CD4-positive, CD25-positive, alpha-beta regulatory T cell (primary cell): ENCODE measurements at regions not wholly inside any gene's neighbourhood (a gene's known extent, or its start where the extent isn't known, plus 50 kb on each side); places are given as distances from the start of the nearest gene placed in this dataset.
A peak's percentile ranks its signal among the peaks of the same experiment; 100 is the strongest.

ENCODE experiments used
- ATAC-seq, 2 donors: fragments of 150-1000 bp; cut with Tn5 transposase; one replicate each; pipeline ENCODE4 v1.10.0; 2021; ENCODE audit warnings: low read depth in 2 of 2, moderate number of reproducible peaks in 2 of 2, moderate library complexity in 1 of 2
- DNase-seq, 3 donors: peaks; one replicate each; pipeline versions ENCODE4 v3.0.0 to v3.0.0-alpha.2; 2012 to 2022; ENCODE audit warnings: mixed read lengths in 1 of 3
- H3K27ac ChIP-seq: one replicate; pipeline ENCODE4 v1.7.0; 2013; ENCODE audit warnings: mild to moderate bottlenecking, low read length; ENCODE audit not compliant: insufficient read depth, poor library complexity, severe bottlenecking
- H3K27me3 ChIP-seq: one replicate; pipeline ENCODE4 v1.7.0; 2013; ENCODE audit warnings: low read length; ENCODE audit not compliant: control insufficient read depth, insufficient read depth
- H3K36me3 ChIP-seq: one replicate; pipeline ENCODE4 v1.7.0; 2013; ENCODE audit warnings: mild to moderate bottlenecking, low read length, moderate library complexity; ENCODE audit not compliant: control insufficient read depth, insufficient read depth
- H3K4me1 ChIP-seq: 2 replicates; pipeline ENCODE4 v1.7.0; 2013; ENCODE audit warnings: mild to moderate bottlenecking, low read length; ENCODE audit not compliant: insufficient read depth, control insufficient read depth, poor library complexity, severe bottlenecking
- H3K4me3 ChIP-seq: one replicate; pipeline ENCODE4 v1.7.0; 2013; ENCODE audit warnings: low read depth, mild to moderate bottlenecking, low read length, moderate library complexity
- H3K9me3 ChIP-seq, 2 experiments: 1 replicate in 1 of 2; 2 replicates in 1 of 2; pipeline ENCODE4 v1.7.0; 2013; ENCODE audit warnings: low read length in 2 of 2, mild to moderate bottlenecking in 1 of 2, moderate library complexity in 1 of 2; ENCODE audit not compliant: control insufficient read depth in 2 of 2
- H3K27ac Mint-ChIP-seq, 3 donors: one replicate each; pipeline ENCODE4 v1.8.0; 2020 to 2022; ENCODE audit warnings: mild to moderate bottlenecking in 3 of 3, mixed read lengths in 3 of 3, moderate library complexity in 2 of 3
- H3K27me3 Mint-ChIP-seq: one replicate; pipeline ENCODE4 v1.8.0; 2022; ENCODE audit warnings: mild to moderate bottlenecking, mixed read lengths
- H3K36me3 Mint-ChIP-seq: one replicate; pipeline ENCODE4 v1.8.0; 2020; ENCODE audit warnings: mixed read lengths
- H3K4me1 Mint-ChIP-seq, 4 donors: one replicate each; pipeline ENCODE4 v1.8.0; 2020 to 2022; ENCODE audit warnings: mixed read lengths in 4 of 4, mild to moderate bottlenecking in 1 of 4
- H3K4me3 Mint-ChIP-seq, 4 donors: one replicate each; pipeline ENCODE4 v1.8.0; 2020 to 2022; ENCODE audit warnings: mild to moderate bottlenecking in 4 of 4, mixed read lengths in 4 of 4, moderate library complexity in 3 of 4
- H3K9me3 Mint-ChIP-seq, 7 donors: one replicate each; pipeline ENCODE4 v1.8.0; 2020 to 2022; ENCODE audit warnings: mixed read lengths in 7 of 7, mild to moderate bottlenecking in 3 of 7, moderate library complexity in 2 of 7

DNA sequence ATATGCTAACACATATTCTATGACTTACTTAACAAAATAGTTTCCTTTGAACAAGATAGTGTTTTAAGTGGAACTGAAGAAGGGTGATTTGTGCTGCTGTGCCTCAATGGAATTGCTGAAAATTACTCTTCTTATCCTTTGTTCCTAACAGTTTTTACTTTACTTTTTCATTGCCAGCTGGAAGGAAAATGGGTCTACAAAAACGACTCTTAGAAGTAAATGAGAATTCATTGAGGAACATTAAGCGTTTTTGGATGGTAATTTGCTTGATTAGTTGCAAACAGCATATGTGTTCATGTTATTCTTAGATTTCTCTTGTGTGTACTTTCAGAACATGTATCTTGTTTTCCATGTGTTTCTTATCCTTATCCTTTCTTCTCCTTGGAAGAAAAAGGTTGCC, 170.4 kb upstream of the VEGFC start:
- H3K27me3 Mint-ChIP-seq, result no peaks in the 10 kb centered on the region
- no peak overlapping the region for H3K27ac Mint-ChIP-seq
- Histone ChIP-seq H3K27ac (no peak overlapping the region), H3K4me1 (no peaks in the 10 kb centered on the region), H3K4me3 (no peak overlapping the region), H3K9me3 (no peaks in the 10 kb centered on the region), H3K36me3 (no peaks in the 10 kb centered on the region), H3K27me3 (no peaks in the 10 kb centered on the region)
- H3K4me1 Mint-ChIP-seq, result no peaks in the 10 kb centered on the region
- H3K4me3 Mint-ChIP-seq, result no peak overlapping the region
- DNase-seq, result no peak
- H3K36me3 Mint-ChIP-seq, result no peaks in the 10 kb centered on the region
- no peak for ATAC-seq
- peaks cover 0 to 2% (median 0%) of the 10 kb centered on the region in 7 donors for H3K9me3 Mint-ChIP-seq

DNA sequence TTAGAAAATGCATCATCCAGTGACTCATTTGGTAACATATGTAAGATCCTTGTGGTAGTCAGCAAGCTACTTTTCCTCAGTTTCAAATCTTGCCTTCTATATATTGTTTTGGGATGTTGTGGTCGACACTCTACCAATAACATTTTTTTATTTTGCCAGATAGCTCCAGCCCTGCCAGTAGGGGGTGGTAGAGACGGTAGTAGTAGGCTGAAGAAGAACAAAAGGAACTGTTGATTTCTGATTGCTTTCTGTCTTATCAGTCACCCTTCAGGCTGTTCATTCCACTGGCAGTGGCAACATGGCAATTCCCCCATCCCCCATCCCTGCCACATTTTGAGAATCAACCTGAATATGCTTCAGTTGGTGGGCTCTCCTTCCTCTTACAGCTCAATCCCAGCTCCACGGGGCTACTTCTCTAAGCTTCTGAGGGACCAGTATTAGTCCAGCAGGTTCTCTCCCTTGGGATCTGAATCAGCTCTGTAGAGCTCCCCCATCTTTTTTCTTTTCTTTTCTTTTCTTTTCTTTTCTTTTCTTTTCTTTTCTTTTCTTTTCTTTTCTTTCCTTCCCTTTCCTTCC, 171.5 kb upstream of the VEGFC start:
- Mint-ChIP-seq H3K9me3 (peaks cover 0 to 3% (median 0%) of the 10 kb centered on the region in 7 donors), H3K4me3 (no peak overlapping the region), H3K27ac (no peak overlapping the region), H3K4me1 (no peaks in the 10 kb centered on the region), H3K27me3 (no peaks in the 10 kb centered on the region), H3K36me3 (no peaks in the 10 kb centered on the region)
- ATAC-seq (no peak), DNase-seq (peak in 1 of 3 donors; percentile 6)
- no peaks in the 10 kb centered on the region for H3K27me3 ChIP-seq
- H3K9me3 ChIP-seq, result no peaks in the 10 kb centered on the region
- H3K27ac ChIP-seq, result no peak overlapping the region
- no peak overlapping the region for H3K4me3 ChIP-seq
- no peaks in the 10 kb centered on the region for H3K4me1 ChIP-seq
- no peaks in the 10 kb centered on the region for H3K36me3 ChIP-seq

DNA sequence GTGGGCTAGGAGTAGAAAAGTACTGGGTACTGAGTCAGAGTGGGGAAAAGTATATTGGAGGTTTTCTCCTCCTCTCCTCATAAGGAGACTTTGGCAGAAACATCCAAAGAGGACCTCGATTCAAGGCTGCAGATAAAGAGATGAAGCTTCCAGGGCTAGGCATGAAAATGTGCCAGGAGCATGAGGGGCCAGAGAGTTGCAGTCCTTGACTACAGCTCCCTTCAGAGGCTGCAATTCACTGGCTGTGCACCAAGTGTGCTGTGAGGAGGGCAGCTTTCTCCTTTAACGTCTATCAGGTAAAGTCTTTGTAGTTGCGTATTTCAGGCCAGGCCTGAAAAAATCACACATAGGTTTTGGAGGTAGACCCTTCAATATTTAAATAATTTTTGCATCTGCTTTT, 174.9 kb upstream of the VEGFC start:
- no peak overlapping the region for H3K27ac Mint-ChIP-seq
- DNase-seq, result no peak

DNA sequence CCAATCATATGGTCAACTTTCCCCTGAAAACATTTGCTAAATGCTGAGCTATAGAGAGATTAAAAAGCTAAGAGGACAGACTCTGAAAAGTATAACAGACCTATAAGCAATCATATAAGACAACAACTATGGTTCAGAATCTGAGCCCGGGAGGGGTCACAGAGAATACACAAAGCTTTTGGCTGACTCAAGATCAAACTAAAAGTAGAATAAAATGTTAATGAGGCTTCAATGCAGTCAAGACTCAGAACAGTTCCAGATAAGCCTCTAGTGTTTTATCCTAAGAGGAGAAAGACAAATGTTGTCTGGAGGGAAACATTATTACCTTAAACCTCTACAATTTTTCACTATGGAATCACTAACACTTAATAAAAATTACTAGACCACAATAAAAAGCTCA, 175.4 kb upstream of the VEGFC start:
- peaks cover 0 to 4% (median 0%) of the 10 kb centered on the region in 7 donors for H3K9me3 Mint-ChIP-seq
- no peak overlapping the region for H3K4me3 Mint-ChIP-seq
- H3K4me3 ChIP-seq, result no peak overlapping the region
- no peaks in the 10 kb centered on the region for H3K36me3 Mint-ChIP-seq
- ATAC-seq (no peak), DNase-seq (no peak)
- no peak overlapping the region for H3K27ac ChIP-seq
- no peaks in the 10 kb centered on the region for H3K36me3 ChIP-seq
- no peaks in the 10 kb centered on the region for H3K4me1 Mint-ChIP-seq
- H3K27me3 ChIP-seq, result no peaks in the 10 kb centered on the region
- H3K9me3 ChIP-seq, result no peaks in the 10 kb centered on the region
- H3K4me1 ChIP-seq, result no peaks in the 10 kb centered on the region
- no peaks in the 10 kb centered on the region for H3K27me3 Mint-ChIP-seq
- no peak overlapping the region for H3K27ac Mint-ChIP-seq

More for the DNA sequence above, 174.9 kb upstream of the VEGFC start:
- H3K27me3 Mint-ChIP-seq, result no peaks in the 10 kb centered on the region
- Histone ChIP-seq H3K4me1 (no peaks in the 10 kb centered on the region), H3K4me3 (no peak overlapping the region), H3K27me3 (no peaks in the 10 kb centered on the region), H3K36me3 (no peaks in the 10 kb centered on the region), H3K9me3 (no peaks in the 10 kb centered on the region), H3K27ac (no peak overlapping the region)
- no peak for ATAC-seq
- no peaks in the 10 kb centered on the region for H3K36me3 Mint-ChIP-seq
- H3K9me3 Mint-ChIP-seq, result peaks cover 0 to 3% (median 0%) of the 10 kb centered on the region in 7 donors
- H3K4me3 Mint-ChIP-seq, result no peak overlapping the region
- no peaks in the 10 kb centered on the region for H3K4me1 Mint-ChIP-seq

DNA sequence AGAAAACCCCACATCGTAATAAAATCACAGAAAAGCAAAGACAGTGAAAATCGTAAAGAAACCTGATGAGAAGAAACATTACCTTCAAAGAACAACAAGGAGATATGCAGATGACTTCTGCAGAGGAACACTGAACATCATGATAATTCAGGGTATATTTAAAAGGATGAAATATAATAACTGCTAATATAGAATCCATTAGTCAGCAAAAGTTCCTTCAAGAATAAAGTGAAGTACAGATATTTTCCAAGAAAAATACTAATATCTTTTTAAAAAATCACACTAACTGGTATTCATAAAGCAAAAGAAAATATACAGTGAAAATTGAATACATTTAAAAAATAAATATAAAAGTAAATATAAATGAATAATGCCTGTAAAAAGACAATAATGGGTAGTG, 176.3 kb upstream of the VEGFC start:
- ATAC-seq, result no peak
- H3K27me3 Mint-ChIP-seq, result no peaks in the 10 kb centered on the region
- Histone ChIP-seq H3K9me3 (no peaks in the 10 kb centered on the region), H3K36me3 (no peaks in the 10 kb centered on the region), H3K27ac (no peak overlapping the region), H3K27me3 (no peaks in the 10 kb centered on the region), H3K4me1 (no peaks in the 10 kb centered on the region), H3K4me3 (no peak overlapping the region)
- no peak overlapping the region for H3K4me3 Mint-ChIP-seq
- peaks cover 0 to 4% (median 0%) of the 10 kb centered on the region in 7 donors for H3K9me3 Mint-ChIP-seq
- no peak overlapping the region for H3K27ac Mint-ChIP-seq
- DNase-seq, result no peak
- no peaks in the 10 kb centered on the region for H3K4me1 Mint-ChIP-seq
- no peaks in the 10 kb centered on the region for H3K36me3 Mint-ChIP-seq

DNA sequence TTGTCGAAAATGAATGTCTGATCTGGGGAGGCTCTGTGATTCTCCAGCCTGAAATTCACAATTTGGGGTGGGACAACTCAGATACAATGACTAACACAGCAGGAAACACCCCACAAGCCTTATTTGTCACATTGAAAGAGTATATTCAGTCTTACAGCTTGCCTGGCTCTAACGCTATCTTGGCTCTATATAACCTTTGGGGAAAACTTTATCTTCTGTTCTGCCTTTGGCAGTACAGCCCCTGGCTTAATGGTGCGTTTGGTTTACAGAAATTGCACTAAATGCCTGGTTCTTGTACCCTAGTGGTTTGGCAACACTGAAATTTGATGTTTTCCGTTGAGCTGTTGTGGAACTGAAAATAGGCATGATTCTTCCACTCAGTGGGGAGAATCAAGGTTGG, 178.1 kb upstream of the VEGFC start:
- H3K27me3 Mint-ChIP-seq, result no peaks in the 10 kb centered on the region

DNA sequence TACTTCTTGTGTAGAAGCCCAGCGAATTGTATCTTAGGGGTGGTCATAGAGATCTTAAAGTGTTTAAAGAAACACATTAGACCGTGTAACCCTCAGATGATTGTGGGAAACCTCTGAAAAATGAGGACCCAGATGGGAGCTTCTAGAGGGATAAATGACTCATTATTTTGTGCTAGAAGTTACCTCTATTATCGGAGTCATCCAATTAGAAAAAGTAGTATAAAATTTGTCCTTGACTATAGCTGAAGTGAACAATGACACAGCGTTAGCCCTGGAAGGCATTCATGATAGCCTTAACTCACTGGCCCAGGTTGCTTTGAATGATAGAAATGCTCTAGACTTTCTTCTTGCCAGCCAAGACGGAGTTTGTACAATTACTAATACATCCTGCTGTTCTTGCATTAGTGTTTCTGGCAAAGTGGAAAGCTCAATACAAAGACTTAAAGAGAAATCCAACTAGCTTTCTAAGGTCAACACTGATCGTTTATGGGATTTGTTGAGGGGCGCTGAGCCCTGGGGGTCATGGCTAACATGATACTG, 178.9 kb upstream of the VEGFC start:
- H3K4me1 ChIP-seq, result no peaks in the 10 kb centered on the region
- H3K9me3 ChIP-seq, result no peaks in the 10 kb centered on the region
- H3K27ac ChIP-seq, result no peak overlapping the region
- H3K27me3 Mint-ChIP-seq, result no peaks in the 10 kb centered on the region
- peaks cover 0 to 4% (median 0%) of the 10 kb centered on the region in 7 donors for H3K9me3 Mint-ChIP-seq
- no peaks in the 10 kb centered on the region for H3K36me3 ChIP-seq
- H3K4me3 ChIP-seq, result no peak overlapping the region
- no peaks in the 10 kb centered on the region for H3K27me3 ChIP-seq
- H3K4me1 Mint-ChIP-seq, result no peaks in the 10 kb centered on the region
- H3K27ac Mint-ChIP-seq, result no peak overlapping the region
- ATAC-seq (no peak), DNase-seq (no peak)
- H3K36me3 Mint-ChIP-seq, result no peaks in the 10 kb centered on the region
- H3K4me3 Mint-ChIP-seq, result no peak overlapping the region

More for the DNA sequence above, 178.1 kb upstream of the VEGFC start:
- H3K27me3 ChIP-seq, result no peaks in the 10 kb centered on the region
- H3K4me1 ChIP-seq, result no peaks in the 10 kb centered on the region
- DNase-seq (no peak), ATAC-seq (no peak)
- no peak overlapping the region for H3K27ac Mint-ChIP-seq
- no peaks in the 10 kb centered on the region for H3K36me3 ChIP-seq
- H3K4me1 Mint-ChIP-seq, result no peaks in the 10 kb centered on the region
- no peaks in the 10 kb centered on the region for H3K9me3 ChIP-seq
- no peaks in the 10 kb centered on the region for H3K36me3 Mint-ChIP-seq
- H3K27ac ChIP-seq, result no peak overlapping the region
- H3K4me3 ChIP-seq, result no peak overlapping the region
- H3K9me3 Mint-ChIP-seq, result peaks cover 0 to 4% (median 0%) of the 10 kb centered on the region in 7 donors
- H3K4me3 Mint-ChIP-seq, result no peak overlapping the region

DNA sequence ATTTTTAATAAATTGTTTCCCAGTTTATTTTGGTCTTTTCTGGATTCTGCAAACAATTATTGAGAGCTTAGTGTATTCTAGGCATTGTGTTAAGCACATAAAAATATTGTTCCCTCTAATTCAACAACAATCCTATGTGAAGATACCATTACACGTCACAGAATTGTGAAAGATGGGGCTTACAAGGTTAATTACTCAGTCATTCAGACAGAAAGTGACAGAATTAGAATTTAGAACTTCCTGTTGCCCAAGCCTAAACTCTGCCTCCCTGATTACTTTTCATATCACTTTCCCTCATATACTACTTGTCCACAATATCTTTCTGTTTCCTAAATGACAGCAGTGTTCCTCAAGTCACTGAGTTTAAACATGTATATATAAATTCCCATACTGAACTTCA, 186.7 kb upstream of the VEGFC start:
- DNase-seq, result no peak
- Histone ChIP-seq H3K4me1 (no peaks in the 10 kb centered on the region), H3K27me3 (no peaks in the 10 kb centered on the region), H3K9me3 (no peaks in the 10 kb centered on the region), H3K4me3 (no peak overlapping the region), H3K27ac (no peak overlapping the region), H3K36me3 (no peaks in the 10 kb centered on the region)
- H3K27me3 Mint-ChIP-seq, result no peaks in the 10 kb centered on the region
- H3K36me3 Mint-ChIP-seq, result no peaks in the 10 kb centered on the region
- no peak overlapping the region for H3K27ac Mint-ChIP-seq
- ATAC-seq, result no peak
- H3K4me1 Mint-ChIP-seq, result no peaks in the 10 kb centered on the region
- peaks cover 0 to 3% (median 0%) of the 10 kb centered on the region in 7 donors for H3K9me3 Mint-ChIP-seq
- no peak overlapping the region for H3K4me3 Mint-ChIP-seq
